Ishikawa (cell line): ENCODE measurements at regions not wholly inside any gene's neighbourhood (a gene's known extent, or its start where the extent isn't known, plus 50 kb on each side); places are given as distances from the start of the nearest gene placed in this dataset.

Source experiments
- CEBPB ChIP-seq: IDR thresholded peaks from 2 replicates; pipeline ENCODE4 v1.6.1; 2012
- CREB1 ChIP-seq: IDR thresholded peaks from 2 replicates; pipeline ENCODE4 v1.6.1; 2012; ENCODE audit warnings: low read depth
- EGR1 ChIP-seq: IDR thresholded peaks from 2 replicates; pipeline ENCODE4 v1.6.1; 2012
- EP300 ChIP-seq: IDR thresholded peaks from 2 replicates; pipeline ENCODE4 v1.6.1; 2012; ENCODE audit warnings: borderline replicate concordance
- FOXM1 ChIP-seq: IDR thresholded peaks from 2 replicates; pipeline ENCODE4 v1.6.1; 2012; ENCODE audit warnings: low read depth, borderline replicate concordance
- MAX ChIP-seq: IDR thresholded peaks from 2 replicates; pipeline ENCODE4 v1.6.1; 2012
- NFIC ChIP-seq: IDR thresholded peaks from 2 replicates; pipeline ENCODE4 v1.6.1; 2012
- RAD21 ChIP-seq: IDR thresholded peaks from 2 replicates; pipeline ENCODE4 v1.6.1; 2012; ENCODE audit warnings: low read depth
- REST ChIP-seq: IDR thresholded peaks from 2 replicates; pipeline ENCODE4 v1.6.1; 2012; ENCODE audit warnings: low read depth, mild to moderate bottlenecking
- TAF1 ChIP-seq: IDR thresholded peaks from 2 replicates; pipeline ENCODE4 v1.6.1; 2012; ENCODE audit warnings: low read depth, mild to moderate bottlenecking
- TEAD4 ChIP-seq: IDR thresholded peaks from 2 replicates; pipeline ENCODE4 v1.6.1; 2012
- YY1 ChIP-seq: IDR thresholded peaks from 2 replicates; pipeline ENCODE4 v1.6.1; 2012; ENCODE audit warnings: low read depth
- ZBTB7A ChIP-seq: IDR thresholded peaks from 2 replicates; pipeline ENCODE4 v1.6.1; 2012; ENCODE audit warnings: low read depth
- TF ChIP-seq, protein P1 (sequence below): IDR thresholded peaks from 2 replicates; pipeline ENCODE4 v1.6.1; 2012

- TF ChIP-seq FOXM1 (no peak), REST (no peak), CEBPB (no peak), EGR1 (no peak), MAX (no peak), NFIC (no peak), RAD21 (no peak), YY1 (no peak), EP300 (no peak), CREB1 (no peak), TEAD4 (no peak), TAF1 (no peak), ZBTB7A (no peak)
- TF ChIP-seq, protein P1, sequence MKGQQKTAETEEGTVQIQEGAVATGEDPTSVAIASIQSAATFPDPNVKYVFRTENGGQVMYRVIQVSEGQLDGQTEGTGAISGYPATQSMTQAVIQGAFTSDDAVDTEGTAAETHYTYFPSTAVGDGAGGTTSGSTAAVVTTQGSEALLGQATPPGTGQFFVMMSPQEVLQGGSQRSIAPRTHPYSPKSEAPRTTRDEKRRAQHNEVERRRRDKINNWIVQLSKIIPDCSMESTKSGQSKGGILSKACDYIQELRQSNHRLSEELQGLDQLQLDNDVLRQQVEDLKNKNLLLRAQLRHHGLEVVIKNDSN = no peak
Measured at GRCh38 chr20:50431066-50431450, 79.1 kb upstream of the PTPN1 start.
